HEK293 (cell line): ENCODE measurements at regions not wholly inside any gene's neighbourhood (a gene's known extent, or its start where the extent isn't known, plus 50 kb on each side); places are given as distances from the start of the nearest gene placed in this dataset.

Experiments used
- CTCF ChIA-PET: fragments of 350-600 bp; formaldehyde crosslinking; extraction: SDS; loops from one replicate; lab custom pipeline; 2021; ENCODE audit warnings: antibody characterized with exemption; lab: Yijun Ruan, JAX
- POLR2A ChIA-PET: fragments of 300-600 bp; formaldehyde crosslinking; extraction: SDS; loops from one replicate; lab custom pipeline; 2020; ENCODE audit warnings: antibody characterized with exemption, inconsistent platforms; lab: Yijun Ruan, JAX
- H3K27ac ChIP-seq: fragments of 200-500 bp; sonication (Bioruptor generic); 2 replicates; pipeline ENCODE4 v1.5.1; 2014; ENCODE audit warnings: low read depth, low read length, control low read depth, inconsistent platforms; ENCODE audit errors: extremely low read depth
- H3K36me3 ChIP-seq, 2 experiments: fragments of 200-500 bp in 1 of 2; sonication (Bioruptor generic) in 1 of 2; 1 replicate in 1 of 2; 2 replicates in 1 of 2; pipeline ENCODE4 v1.5.1; 2014 to 2017; ENCODE audit warnings: inconsistent platforms in 2 of 2, low read length in 2 of 2; ENCODE audit not compliant: control insufficient read depth in 2 of 2, insufficient read depth in 1 of 2
- H3K4me1 ChIP-seq: fragments of 200-500 bp; sonication (Bioruptor generic); 2 replicates; pipeline ENCODE4 v1.5.1; 2014; ENCODE audit warnings: mild to moderate bottlenecking, low read length, inconsistent platforms; ENCODE audit not compliant: control insufficient read depth, insufficient read depth
- H3K4me3 ChIP-seq: 2 replicates; pipeline ENCODE4 v1.5.1; 2011; ENCODE audit warnings: low read depth, mild to moderate bottlenecking, control low read depth, low read length, moderate library complexity
- H3K9me3 ChIP-seq: fragments of 200-500 bp; sonication (Bioruptor generic); 2 replicates; pipeline ENCODE4 v1.5.1; 2014; ENCODE audit warnings: low read depth, low read length, inconsistent platforms; ENCODE audit not compliant: control insufficient read depth, insufficient read depth
- GFI1B ChIP-seq: fragments of 450-650 bp; formaldehyde crosslinking; IDR thresholded peaks from 2 replicates; pipeline ENCODE4 v1.5.1; 2016; ENCODE audit warnings: missing biosample characterization, missing genetic modification characterization
- GLI4 ChIP-seq: fragments of 450-650 bp; formaldehyde crosslinking; IDR thresholded peaks from 2 replicates; pipeline ENCODE4 v1.5.1; 2016; ENCODE audit warnings: missing biosample characterization, missing genetic modification characterization
- MYNN ChIP-seq: fragments of 450-650 bp; formaldehyde crosslinking; IDR thresholded peaks from 2 replicates; pipeline ENCODE4 v1.5.1; 2016; ENCODE audit warnings: missing biosample characterization, missing genetic modification characterization, borderline replicate concordance
- MZF1 ChIP-seq: fragments of 450-650 bp; formaldehyde crosslinking; IDR thresholded peaks from 2 replicates; pipeline ENCODE4 v1.5.1; 2017; ENCODE audit warnings: missing biosample characterization, missing genetic modification characterization, borderline replicate concordance
- ZBTB10 ChIP-seq: fragments of 450-650 bp; formaldehyde crosslinking; IDR thresholded peaks from 2 replicates; pipeline ENCODE4 v1.5.1; 2016; ENCODE audit warnings: missing biosample characterization, missing genetic modification characterization
- ZBTB7A ChIP-seq: fragments of 450-650 bp; formaldehyde crosslinking; IDR thresholded peaks from 2 replicates; pipeline ENCODE4 v1.5.1; 2016; ENCODE audit warnings: low read depth, missing biosample characterization, missing genetic modification characterization
- ZNF146 ChIP-seq: fragments of 450-650 bp; formaldehyde crosslinking; IDR thresholded peaks from 2 replicates; pipeline ENCODE4 v1.5.1; 2016; ENCODE audit warnings: missing biosample characterization, missing genetic modification characterization
- ZNF174 ChIP-seq: fragments of 450-650 bp; formaldehyde crosslinking; IDR thresholded peaks from 2 replicates; pipeline ENCODE4 v1.5.0; 2017; ENCODE audit warnings: missing biosample characterization, mild to moderate bottlenecking, missing genetic modification characterization
- ZNF184 ChIP-seq: fragments of 450-650 bp; IDR thresholded peaks from 2 replicates; pipeline ENCODE4 v1.5.1; 2018; ENCODE audit warnings: missing biosample characterization, mild to moderate bottlenecking, missing genetic modification characterization
- ZNF223 ChIP-seq: fragments of 450-650 bp; formaldehyde crosslinking; IDR thresholded peaks from 2 replicates; pipeline ENCODE4 v1.5.1; 2016; ENCODE audit warnings: missing biosample characterization, missing genetic modification characterization
- ZNF292 ChIP-seq: fragments of 450-650 bp; formaldehyde crosslinking; IDR thresholded peaks from 2 replicates; pipeline ENCODE4 v1.5.1; 2016; ENCODE audit warnings: low read depth, missing biosample characterization, missing genetic modification characterization, borderline replicate concordance
- ZNF302 ChIP-seq: fragments of 450-650 bp; formaldehyde crosslinking; IDR thresholded peaks from 2 replicates; pipeline ENCODE4 v1.5.1; 2016; ENCODE audit warnings: missing biosample characterization, missing genetic modification characterization, low read depth
- ZNF341 ChIP-seq: fragments of 450-650 bp; formaldehyde crosslinking; IDR thresholded peaks from 2 replicates; pipeline ENCODE4; 2016; ENCODE audit warnings: low read depth, missing biosample characterization, missing genetic modification characterization
- ZNF362 ChIP-seq: fragments of 450-650 bp; formaldehyde crosslinking; IDR thresholded peaks from 2 replicates; pipeline ENCODE4 v1.5.1; 2016; ENCODE audit warnings: missing biosample characterization, missing genetic modification characterization
- ZNF423 ChIP-seq: fragments of 450-650 bp; formaldehyde crosslinking; IDR thresholded peaks from 2 replicates; pipeline ENCODE4 v1.5.1; 2016; ENCODE audit warnings: missing biosample characterization, missing genetic modification characterization
- ZNF433 ChIP-seq: fragments of 450-650 bp; formaldehyde crosslinking; IDR thresholded peaks from 2 replicates; pipeline ENCODE4 v1.5.1; 2016; ENCODE audit warnings: missing biosample characterization, missing genetic modification characterization, low read depth
- ZNF555 ChIP-seq: fragments of 450-650 bp; formaldehyde crosslinking; conservative IDR thresholded peaks from 2 replicates; pipeline ENCODE4 v1.5.1; 2017; ENCODE audit warnings: missing biosample characterization, mild to moderate bottlenecking, missing genetic modification characterization, inconsistent platforms
- ZNF560 ChIP-seq: fragments of 450-650 bp; formaldehyde crosslinking; IDR thresholded peaks from 2 replicates; pipeline ENCODE4 v1.5.1; 2017; ENCODE audit warnings: missing biosample characterization, missing genetic modification characterization, borderline replicate concordance
- ZNF610 ChIP-seq: fragments of 450-650 bp; formaldehyde crosslinking; IDR thresholded peaks from 2 replicates; pipeline ENCODE4 v1.5.1; 2016; ENCODE audit warnings: missing biosample characterization, missing genetic modification characterization, borderline replicate concordance
- ZNF623 ChIP-seq: fragments of 450-650 bp; formaldehyde crosslinking; IDR thresholded peaks from 2 replicates; pipeline ENCODE4 v1.5.1; 2016; ENCODE audit warnings: missing biosample characterization, missing genetic modification characterization
- ZNF747 ChIP-seq: fragments of 450-650 bp; formaldehyde crosslinking; IDR thresholded peaks from 2 replicates; pipeline ENCODE4 v1.5.1; 2016; ENCODE audit warnings: missing biosample characterization, missing genetic modification characterization
- ZSCAN30 ChIP-seq: fragments of 450-650 bp; IDR thresholded peaks from 2 replicates; pipeline ENCODE4 v1.5.1; 2018; ENCODE audit warnings: missing biosample characterization, mild to moderate bottlenecking, missing genetic modification characterization, moderate library complexity
- ZSCAN5A ChIP-seq: fragments of 450-650 bp; formaldehyde crosslinking; IDR thresholded peaks from 2 replicates; pipeline ENCODE4 v1.5.1; 2016; ENCODE audit warnings: missing biosample characterization, missing genetic modification characterization
- TF ChIP-seq, protein P1 (sequence below): fragments of 450-650 bp; formaldehyde crosslinking; IDR thresholded peaks from 2 replicates; pipeline ENCODE4 v1.5.1; 2016; ENCODE audit warnings: missing biosample characterization, missing genetic modification characterization
- TF ChIP-seq, protein P2 (sequence below): fragments of 450-650 bp; formaldehyde crosslinking; IDR thresholded peaks from 2 replicates; pipeline ENCODE4 v1.5.1; 2017; ENCODE audit warnings: missing biosample characterization, missing genetic modification characterization
- TF ChIP-seq, protein P3 (sequence below): fragments of 450-650 bp; formaldehyde crosslinking; IDR thresholded peaks from 2 replicates; pipeline ENCODE4 v1.5.1; 2016; ENCODE audit warnings: missing biosample characterization, missing genetic modification characterization

DNA sequence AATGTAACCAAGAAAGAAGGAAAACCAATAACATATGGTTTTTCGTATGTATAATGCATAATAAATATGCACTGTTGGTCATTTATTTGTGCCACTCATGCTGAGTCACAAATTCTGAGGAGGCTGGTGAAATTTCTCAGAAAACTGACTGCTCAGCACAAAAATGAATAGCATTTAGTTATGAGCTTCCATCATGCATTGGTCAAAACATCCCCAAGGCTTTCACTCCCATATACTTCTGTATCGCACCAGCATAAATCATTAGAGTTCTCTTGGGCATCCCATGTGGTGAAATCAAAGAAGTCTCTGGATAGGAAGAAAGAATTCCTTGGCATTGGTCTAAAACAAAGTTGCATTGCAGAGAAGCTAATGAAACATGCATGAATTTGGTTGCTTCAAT, 785.6 kb upstream of the CDH8 start (continued):
- TF ChIP-seq, protein P1, sequence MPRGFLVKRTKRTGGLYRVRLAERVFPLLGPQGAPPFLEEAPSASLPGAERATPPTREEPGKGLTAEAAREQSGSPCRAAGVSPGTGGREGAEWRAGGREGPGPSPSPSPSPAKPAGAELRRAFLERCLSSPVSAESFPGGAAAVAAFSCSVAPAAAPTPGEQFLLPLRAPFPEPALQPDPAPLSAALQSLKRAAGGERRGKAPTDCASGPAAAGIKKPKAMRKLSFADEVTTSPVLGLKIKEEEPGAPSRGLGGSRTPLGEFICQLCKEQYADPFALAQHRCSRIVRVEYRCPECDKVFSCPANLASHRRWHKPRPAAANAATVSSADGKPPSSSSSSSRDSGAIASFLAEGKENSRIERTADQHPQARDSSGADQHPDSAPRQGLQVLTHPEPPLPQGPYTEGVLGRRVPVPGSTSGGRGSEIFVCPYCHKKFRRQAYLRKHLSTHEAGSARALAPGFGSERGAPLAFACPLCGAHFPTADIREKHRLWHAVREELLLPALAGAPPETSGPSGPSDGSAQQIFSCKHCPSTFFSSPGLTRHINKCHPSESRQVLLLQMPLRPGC (tag by site-specific recombination): no peak
- TF ChIP-seq ZSCAN30 (tag by site-specific recombination): no peak
- no peak for TF ChIP-seq ZBTB10 (tag by site-specific recombination)
- TF ChIP-seq GFI1B (tag by site-specific recombination): no peak
- TF ChIP-seq ZNF362: no peak
- TF ChIP-seq, protein P2, sequence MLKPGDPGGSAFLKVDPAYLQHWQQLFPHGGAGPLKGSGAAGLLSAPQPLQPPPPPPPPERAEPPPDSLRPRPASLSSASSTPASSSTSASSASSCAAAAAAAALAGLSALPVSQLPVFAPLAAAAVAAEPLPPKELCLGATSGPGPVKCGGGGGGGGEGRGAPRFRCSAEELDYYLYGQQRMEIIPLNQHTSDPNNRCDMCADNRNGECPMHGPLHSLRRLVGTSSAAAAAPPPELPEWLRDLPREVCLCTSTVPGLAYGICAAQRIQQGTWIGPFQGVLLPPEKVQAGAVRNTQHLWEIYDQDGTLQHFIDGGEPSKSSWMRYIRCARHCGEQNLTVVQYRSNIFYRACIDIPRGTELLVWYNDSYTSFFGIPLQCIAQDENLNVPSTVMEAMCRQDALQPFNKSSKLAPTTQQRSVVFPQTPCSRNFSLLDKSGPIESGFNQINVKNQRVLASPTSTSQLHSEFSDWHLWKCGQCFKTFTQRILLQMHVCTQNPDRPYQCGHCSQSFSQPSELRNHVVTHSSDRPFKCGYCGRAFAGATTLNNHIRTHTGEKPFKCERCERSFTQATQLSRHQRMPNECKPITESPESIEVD (tag by site-specific recombination): no peak
- TF ChIP-seq, all 188 proteins: peak for 0

- Histone ChIP-seq H3K27ac (no peak overlapping the region), H3K9me3 (no peaks in the 10 kb centered on the region), H3K4me3 (no peak overlapping the region), H3K36me3 (no peaks in the 10 kb centered on the region), H3K4me1 (no peaks in the 10 kb centered on the region)
- ChIA-PET CTCF (no interaction called here), POLR2A (no interaction called here)
- TF ChIP-seq ZNF423: no peak
- no peak for TF ChIP-seq ZNF747 (tag by site-specific recombination)
- no peak for TF ChIP-seq ZBTB7A
- no peak for TF ChIP-seq MYNN (tag by site-specific recombination)
- no peak for TF ChIP-seq ZNF433
- no peak for TF ChIP-seq ZNF302 (tag by site-specific recombination)
- no peak for TF ChIP-seq ZSCAN5A
- no peak for TF ChIP-seq ZNF292
- TF ChIP-seq MZF1 (tag by site-specific recombination): no peak
- no peak for TF ChIP-seq ZNF146 (tag by site-specific recombination)
- no peak for TF ChIP-seq ZNF555 (tag by site-specific recombination)
- TF ChIP-seq, protein P3, sequence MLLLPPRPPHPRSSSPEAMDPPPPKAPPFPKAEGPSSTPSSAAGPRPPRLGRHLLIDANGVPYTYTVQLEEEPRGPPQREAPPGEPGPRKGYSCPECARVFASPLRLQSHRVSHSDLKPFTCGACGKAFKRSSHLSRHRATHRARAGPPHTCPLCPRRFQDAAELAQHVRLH: no peak
- no peak for TF ChIP-seq GLI4 (tag by site-specific recombination)
- no peak for TF ChIP-seq ZNF341 (tag by site-specific recombination)
- TF ChIP-seq ZNF623: no peak
- TF ChIP-seq ZNF610 (tag by site-specific recombination): no peak
- no peak for TF ChIP-seq ZNF174
- no peak for TF ChIP-seq ZNF184 (tag by site-specific recombination)
- no peak for TF ChIP-seq ZNF223 (tag by site-specific recombination)
- TF ChIP-seq ZNF560 (tag by site-specific recombination): no peak
These were observed 780.8 kb upstream of the CDH8 start for GRCh38 chr16:62816971-62817519.
